Activated CD8-positive, alpha-beta memory T cell treated with anti-CD3 and anti-CD28 coated beads for 48 hours (primary cell): ENCODE measurements at regions not wholly inside any gene's neighbourhood (a gene's known extent, or its start where the extent isn't known, plus 50 kb on each side); places are given as distances from the start of the nearest gene placed in this dataset.

Source experiments
- DNase-seq, 3 experiments: peaks; one replicate each; pipeline ENCODE4 v3.0.0-alpha.2; 2020; ENCODE audit warnings: low read depth in 2 of 3, low spot score in 2 of 3

DNA sequence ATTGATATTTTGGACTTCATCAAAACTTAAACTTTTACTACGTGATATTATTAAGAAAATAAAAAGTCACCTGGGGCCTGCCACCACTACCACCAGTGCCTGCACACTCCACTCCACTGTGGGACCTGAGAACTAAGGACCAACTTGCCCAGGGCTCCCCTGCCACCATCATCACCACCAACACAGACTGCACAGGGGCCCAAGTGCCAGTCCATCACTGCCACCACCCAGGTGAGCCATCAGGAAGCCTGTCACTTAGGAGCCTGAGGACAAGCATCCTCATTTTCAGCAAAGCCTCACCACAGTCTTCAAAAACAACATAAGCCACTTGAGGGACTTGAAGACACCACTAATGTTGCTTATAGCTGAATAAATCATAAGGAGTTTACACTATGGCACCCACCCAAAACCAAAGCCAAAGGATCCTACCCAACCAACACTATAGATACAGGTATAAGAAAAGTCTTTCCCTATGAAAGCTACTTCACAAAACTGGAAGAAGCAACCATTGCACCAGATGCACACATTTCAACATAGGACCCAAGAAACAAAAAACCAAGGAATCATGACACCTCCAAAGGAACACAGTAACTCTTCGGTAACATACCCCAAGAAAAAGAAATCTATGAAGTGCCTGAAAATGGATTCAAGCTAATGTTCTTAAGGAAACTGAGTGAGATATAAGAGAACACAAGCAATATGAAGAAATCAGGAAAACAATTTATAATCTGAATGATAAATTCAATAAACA, 73.6 kb upstream of the GNAZ start:
- no peak for DNase-seq

GRCh38 chr22:22997262-22997898, 72.9 kb upstream of the GNAZ start:
- DNase-seq, result no peak

DNA sequence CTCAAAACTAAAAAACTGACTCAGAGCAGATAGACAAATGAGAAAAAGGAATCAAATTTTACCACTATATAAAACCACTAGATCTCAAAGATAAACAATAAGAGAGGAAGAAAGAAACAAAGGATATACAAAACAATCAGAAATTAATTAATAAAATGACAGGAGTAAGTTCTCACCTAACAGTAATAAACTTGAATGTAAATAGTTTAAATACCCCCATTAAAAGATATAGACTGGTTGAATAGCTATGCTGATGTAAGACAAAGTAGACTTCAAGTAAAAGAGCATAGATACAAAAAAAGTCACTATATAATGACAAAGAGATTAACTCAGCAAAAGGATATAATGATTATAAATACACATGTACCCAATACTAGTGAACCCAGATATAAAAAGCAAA, 72.3 kb upstream of the GNAZ start:
- DNase-seq, result no peak

- no peak for DNase-seq
Measured at GRCh38 chr22:22999523-22999922, 70.8 kb upstream of the GNAZ start.

- DNase-seq, result no peak
Measured at GRCh38 chr22:23000657-23001347, 69.5 kb upstream of the GNAZ start.

DNA sequence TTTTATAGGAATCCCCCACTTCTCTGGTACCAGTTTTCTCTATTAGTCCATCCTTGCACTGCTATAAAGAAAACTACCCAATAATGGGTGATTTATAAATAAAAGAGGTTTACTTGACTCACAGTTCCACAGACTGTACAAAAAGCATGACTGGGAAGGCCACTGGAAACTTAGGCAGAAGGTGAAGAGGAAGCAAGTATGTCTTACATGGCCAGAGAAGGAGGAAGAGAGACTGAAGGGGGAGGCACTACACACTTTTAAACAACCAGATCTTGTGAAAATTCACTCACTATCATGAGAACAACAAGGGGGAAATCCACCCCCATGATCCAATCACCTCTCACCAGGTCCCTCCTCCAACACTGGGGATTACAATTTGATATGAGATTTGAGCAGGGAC, 68.9 kb upstream of the GNAZ start:
- no peak for DNase-seq

- DNase-seq, result no peak
Measured at GRCh38 chr22:23002612-23003180, 67.6 kb upstream of the GNAZ start.

DNA sequence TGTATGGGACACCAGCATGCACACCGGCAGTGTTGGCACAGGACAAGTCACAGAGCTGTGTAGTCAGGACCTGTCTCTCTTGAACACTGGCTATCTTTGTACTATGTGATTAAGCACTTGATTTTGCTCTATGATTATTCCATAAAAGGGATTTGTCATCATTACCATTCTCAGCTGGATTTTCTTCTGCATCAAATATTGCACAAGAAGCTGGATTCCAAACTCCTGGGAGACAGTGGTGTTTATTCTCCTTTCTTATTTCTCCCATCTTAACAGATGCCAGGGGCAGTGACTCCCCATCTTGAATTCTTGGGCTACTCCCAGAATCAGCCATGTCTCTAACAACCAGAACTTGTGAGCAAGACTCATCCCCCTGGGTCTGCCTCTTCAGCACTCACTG, 62.5 kb upstream of the GNAZ start:
- no peak for DNase-seq

- DNase-seq, result no peak
Measured at GRCh38 chr22:23008896-23009295, 61.4 kb upstream of the GNAZ start.
